SK-N-MC (cell line): ENCODE measurements at regions not wholly inside any gene's neighbourhood (a gene's known extent, or its start where the extent isn't known, plus 50 kb on each side); places are given as distances from the start of the nearest gene placed in this dataset.

Experiments
- DNase-seq: peaks from one replicate; pipeline ENCODE4 v3.0.0-alpha.2; 2011; ENCODE audit warnings: low read depth, low spot score
- H3K27ac ChIP-seq: fragments of 200-600 bp; sonication (generic); 2 replicates; pipeline ENCODE4 v1.5.1; 2016; ENCODE audit warnings: mixed run types
- H3K36me3 ChIP-seq: fragments of 200-600 bp; sonication (generic); 2 replicates; pipeline ENCODE4 v1.6.1; 2017; ENCODE audit warnings: antibody characterized with exemption, low read length, mixed read lengths; ENCODE audit not compliant: insufficient read depth
- H3K4me3 ChIP-seq: fragments of 200-600 bp; sonication (generic); 2 replicates; pipeline ENCODE4 v1.5.1; 2016
- H3K9ac ChIP-seq: fragments of 200-600 bp; sonication (generic); 2 replicates; pipeline ENCODE4 v1.8.0; 2017; ENCODE audit warnings: mixed run types, mixed read lengths; ENCODE audit not compliant: insufficient read length
- H3K9me3 ChIP-seq: fragments of 200-600 bp; sonication (generic); 2 replicates; pipeline ENCODE4 v1.6.1; 2017; ENCODE audit warnings: low read depth, mild to moderate bottlenecking, antibody characterized with exemption, low read length, moderate library complexity, mixed read lengths
- EZH2 ChIP-seq: fragments of 200-600 bp; sonication (generic); IDR thresholded peaks from one replicate; pipeline ENCODE4 v1.6.1; 2017; ENCODE audit warnings: antibody characterized with exemption
- FOXP2 ChIP-seq: optimal IDR thresholded peaks from 2 replicates; pipeline ENCODE3; 2011; ENCODE audit warnings: mild to moderate bottlenecking, moderate library complexity; ENCODE audit not compliant: insufficient read depth; ENCODE audit errors: extremely low read length, control extremely low read depth
- POLR2AphosphoS5 ChIP-seq: IDR thresholded peaks from 2 replicates; pipeline ENCODE4 v1.6.1; 2012; ENCODE audit warnings: mild to moderate bottlenecking, low read depth, low read length, borderline replicate concordance

DNA sequence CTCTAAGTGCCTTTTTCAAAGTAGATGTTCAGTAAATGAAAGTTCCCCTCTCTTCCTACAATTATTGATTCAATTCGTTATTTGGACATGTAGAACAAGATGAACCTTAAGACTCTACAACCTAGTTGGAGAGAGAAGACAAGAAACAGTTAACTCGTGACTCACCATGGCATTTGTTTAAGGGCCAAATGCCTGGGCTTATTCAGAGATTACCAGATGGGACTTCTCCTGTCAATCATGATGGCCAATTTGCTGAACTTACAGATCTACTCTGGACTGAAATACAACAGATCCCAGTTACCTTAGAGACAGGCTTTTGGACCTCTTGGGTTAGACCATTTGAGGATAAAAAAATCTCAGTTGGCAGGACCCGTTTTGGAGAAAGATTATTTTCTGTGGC is 93.5 kb downstream of the C1orf94 start:
- Histone ChIP-seq H3K27ac (no peak overlapping the region), H3K36me3 (no peaks in the 10 kb centered on the region), H3K9ac (no peak overlapping the region), H3K9me3 (no peaks in the 10 kb centered on the region), H3K4me3 (no peak overlapping the region)
- TF ChIP-seq POLR2AphosphoS5 (no peak), FOXP2 (no peak), EZH2 (no peak)
- DNase-seq, result no peak

GRCh38 chr1:34272152-34272551 is 95.4 kb downstream of the C1orf94 start:
- Histone ChIP-seq H3K36me3 (no peaks in the 10 kb centered on the region), H3K9ac (no peak overlapping the region), H3K9me3 (no peaks in the 10 kb centered on the region), H3K27ac (no peak overlapping the region), H3K4me3 (no peak overlapping the region)
- no peak for TF ChIP-seq EZH2
- no peak for TF ChIP-seq POLR2AphosphoS5
- no peak for TF ChIP-seq FOXP2
- no peak for DNase-seq

DNA sequence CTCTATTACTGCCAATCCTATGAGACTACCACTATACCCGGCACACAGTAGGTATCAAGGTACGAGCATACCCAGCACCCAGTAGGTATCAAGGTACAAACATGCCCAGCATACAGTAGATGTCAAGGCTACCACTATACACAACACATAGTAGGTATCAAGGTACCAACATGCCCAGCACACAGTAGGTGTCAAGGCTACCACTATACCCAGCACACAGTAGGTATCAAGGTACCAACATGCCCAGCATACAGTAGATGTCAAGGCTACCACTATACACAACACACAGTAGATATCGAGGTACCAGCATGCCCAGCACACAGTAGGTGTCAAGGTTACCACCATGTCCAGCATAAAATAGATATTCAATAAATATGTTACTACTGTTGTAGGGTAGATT is 98.4 kb downstream of the C1orf94 start:
- H3K36me3 ChIP-seq, result no peaks in the 10 kb centered on the region
- no peak overlapping the region for H3K9ac ChIP-seq
- H3K9me3 ChIP-seq, result no peaks in the 10 kb centered on the region
- no peak overlapping the region for H3K27ac ChIP-seq
- DNase-seq, result no peak
- no peak overlapping the region for H3K4me3 ChIP-seq
- TF ChIP-seq POLR2AphosphoS5 (no peak), FOXP2 (no peak), EZH2 (no peak)

- Histone ChIP-seq H3K27ac (no peak overlapping the region), H3K4me3 (no peak overlapping the region), H3K36me3 (no peaks in the 10 kb centered on the region), H3K9ac (no peak overlapping the region), H3K9me3 (no peaks in the 10 kb centered on the region)
- DNase-seq, result no peak
- TF ChIP-seq EZH2 (no peak), FOXP2 (no peak), POLR2AphosphoS5 (no peak)
Observed at GRCh38 chr1:34276606-34277005, 99.9 kb downstream of the C1orf94 start.

DNA sequence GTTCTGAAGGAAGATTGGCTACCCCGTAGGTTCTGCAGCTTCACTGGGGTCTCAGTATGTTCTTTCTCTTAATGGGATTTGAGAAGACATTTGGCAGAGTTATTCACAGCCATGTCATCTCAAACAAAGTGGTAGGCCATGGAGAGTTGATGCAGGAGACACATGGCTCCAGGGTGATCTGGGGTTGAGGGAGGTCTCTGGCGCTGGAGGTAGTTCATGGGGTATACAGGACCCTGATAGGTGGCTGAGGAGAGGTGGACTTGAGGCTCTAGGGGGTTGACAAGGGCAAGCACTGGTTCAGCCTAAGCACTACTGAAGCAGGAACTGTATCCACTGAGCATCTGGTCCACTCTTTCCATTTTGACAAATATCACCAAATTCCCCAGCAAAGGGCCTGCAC is 100.4 kb downstream of the C1orf94 start:
- Histone ChIP-seq H3K9me3 (no peaks in the 10 kb centered on the region), H3K4me3 (no peak overlapping the region), H3K9ac (no peak overlapping the region), H3K27ac (no peak overlapping the region), H3K36me3 (no peaks in the 10 kb centered on the region)
- no peak for DNase-seq
- no peak for TF ChIP-seq EZH2
- TF ChIP-seq FOXP2, result no peak
- TF ChIP-seq POLR2AphosphoS5, result no peak

- no peaks in the 10 kb centered on the region for H3K36me3 ChIP-seq
- H3K9ac ChIP-seq, result no peak overlapping the region
- H3K4me3 ChIP-seq, result no peak overlapping the region
- no peak for DNase-seq
- no peak overlapping the region for H3K27ac ChIP-seq
- TF ChIP-seq FOXP2 (no peak), POLR2AphosphoS5 (no peak), EZH2 (no peak)
- H3K9me3 ChIP-seq, result no peaks in the 10 kb centered on the region
Observed at GRCh38 chr1:34278211-34278610, 101.5 kb downstream of the C1orf94 start.

DNA sequence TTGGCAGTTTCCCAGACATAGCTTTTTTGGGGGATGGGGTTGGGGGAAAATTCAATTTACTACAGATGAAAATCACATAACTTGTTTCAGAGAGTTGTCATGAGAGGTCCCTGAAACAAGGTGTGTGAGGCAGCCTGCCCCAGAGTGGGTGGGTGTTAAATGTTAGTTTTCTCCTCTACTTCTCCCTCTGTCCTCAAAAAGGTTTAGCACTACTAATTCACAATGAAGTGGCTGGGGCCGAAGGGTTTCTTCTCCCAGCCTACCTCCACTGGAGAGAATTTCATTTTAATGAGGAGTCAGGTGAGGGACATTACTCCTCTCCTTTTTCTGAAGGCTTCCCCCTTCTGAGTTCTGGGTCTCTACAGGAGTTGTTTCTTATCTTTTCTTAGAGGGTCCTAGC is 103.3 kb downstream of the C1orf94 start:
- Histone ChIP-seq H3K9ac (no peak overlapping the region), H3K36me3 (no peaks in the 10 kb centered on the region), H3K4me3 (no peak overlapping the region), H3K27ac (no peak overlapping the region), H3K9me3 (no peaks in the 10 kb centered on the region)
- no peak for TF ChIP-seq FOXP2
- TF ChIP-seq POLR2AphosphoS5, result no peak
- TF ChIP-seq EZH2, result no peak
- DNase-seq, result no peak

- no peaks in the 10 kb centered on the region for H3K36me3 ChIP-seq
- H3K4me3 ChIP-seq, result no peak overlapping the region
- no peak overlapping the region for H3K9ac ChIP-seq
- TF ChIP-seq FOXP2 (no peak), POLR2AphosphoS5 (no peak), EZH2 (no peak)
- no peaks in the 10 kb centered on the region for H3K9me3 ChIP-seq
- no peak overlapping the region for H3K27ac ChIP-seq
- no peak for DNase-seq
Observed at GRCh38 chr1:34280509-34280908, 103.8 kb downstream of the C1orf94 start.

DNA sequence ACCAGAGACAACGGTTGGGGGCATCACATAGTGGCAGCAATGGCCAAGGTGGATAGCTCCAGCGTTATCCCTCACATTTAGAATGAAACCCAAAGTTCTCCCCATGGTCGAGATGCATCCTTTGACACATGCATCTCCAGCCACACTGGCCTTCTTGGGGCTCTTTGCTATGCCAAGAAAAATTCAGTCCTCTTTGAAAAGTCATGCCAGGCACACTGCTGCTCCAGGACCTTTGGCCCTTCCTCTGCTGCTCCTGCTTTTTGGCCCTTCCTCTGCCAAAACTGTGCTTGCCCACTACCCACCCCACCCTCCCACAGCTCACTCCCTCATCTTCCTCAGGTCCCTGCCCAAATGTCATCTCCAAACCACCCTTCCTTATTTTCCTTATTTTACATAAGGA is 106.4 kb downstream of the C1orf94 start:
- H3K4me3 ChIP-seq, result no peak overlapping the region
- DNase-seq, result no peak
- no peak overlapping the region for H3K27ac ChIP-seq
- no peaks in the 10 kb centered on the region for H3K9me3 ChIP-seq
- no peak overlapping the region for H3K9ac ChIP-seq
- H3K36me3 ChIP-seq, result no peaks in the 10 kb centered on the region
- no peak for TF ChIP-seq POLR2AphosphoS5
- TF ChIP-seq EZH2, result no peak
- TF ChIP-seq FOXP2, result no peak
